ENCODE measurements at regions not wholly inside any gene's neighbourhood (a gene's known extent, or its start where the extent isn't known, plus 50 kb on each side); places are given as distances from the start of the nearest gene placed in this dataset.

- no peaks in the 10 kb centered on the region for H4K20me1 ChIP-seq (ENCODE audit: control insufficient read depth, insufficient read depth, insufficient read length)
- H3K79me1 ChIP-seq (ENCODE audit: insufficient read depth, low read depth, low read length, poor library complexity, severe bottlenecking): no peaks in the 10 kb centered on the region
- H4K91ac ChIP-seq (ENCODE audit: insufficient read length, low read depth, low read length): no peak overlapping the region
- no peaks in the 10 kb centered on the region for H3K79me2 ChIP-seq (ENCODE audit: insufficient read depth, low read length)
- H2BK12ac ChIP-seq (ENCODE audit: insufficient read length, low read depth, low read length): no peak overlapping the region
- H3K4me2 ChIP-seq (ENCODE audit: insufficient read depth, insufficient read length, low read length): no peak overlapping the region
- H3K9ac ChIP-seq (ENCODE audit: extremely low read depth, insufficient read length, low read length): no peak overlapping the region
- no peaks in the 10 kb centered on the region for H3K9me3 ChIP-seq (ENCODE audit: control insufficient read depth, low read depth, low read length)
- no peaks in the 10 kb centered on the region for H3K4me1 ChIP-seq (ENCODE audit: insufficient read depth, low read length)
- H3K23me2 ChIP-seq (ENCODE audit: insufficient read length, low read depth, low read length, poor library complexity, severe bottlenecking): no peaks in the 10 kb centered on the region
- Mint-ChIP-seq H3K9me3 (no peaks in the 10 kb centered on the region), H3K27me3 (ENCODE audit: low read depth) (no peaks in the 10 kb centered on the region), H3K27ac (no peak overlapping the region), H3K36me3 (ENCODE audit: insufficient read depth in 1 of 3, low read depth in 3 of 3) (no peaks in the 10 kb centered on the region), H3K4me3 (no peak overlapping the region), H3K4me1 (peaks cover 7 to 14% of the 10 kb centered on the region in 2 experiments)
- H3K4ac ChIP-seq (ENCODE audit: low read depth, low read length): no peak overlapping the region
- no peaks in the 10 kb centered on the region for H3K27me3 ChIP-seq (ENCODE audit: insufficient read depth, low read length)
- H4K8ac ChIP-seq (replicated peaks; ENCODE audit: insufficient read length, low read depth, low read length): no peak overlapping the region
- no peak for TF ChIP-seq CTCF (conservative IDR thresholded peaks at IDR 0.05)
- H3K27ac ChIP-seq (ENCODE audit: insufficient read length, low read depth, low read length): no peak overlapping the region
- H2AK5ac ChIP-seq (ENCODE audit: insufficient read length, low read length): no peak overlapping the region
- WGBS (ENCODE audit: extremely low coverage, insufficient read length, low lambda C conversion rate): no CpG with 5 or more reads among the region's 3 CpGs
- H2BK5ac ChIP-seq (ENCODE audit: insufficient read length, low read length): no peak overlapping the region
- H2BK20ac ChIP-seq (ENCODE audit: low read depth, low read length, poor library complexity, severe bottlenecking): no peak overlapping the region
- no peak overlapping the region for H4K5ac ChIP-seq (ENCODE audit: insufficient read length, low read depth, low read length)
- H3K23ac ChIP-seq (ENCODE audit: insufficient read length, low read depth, low read length): no peak overlapping the region
- no peak overlapping the region for H3K14ac ChIP-seq (ENCODE audit: insufficient read depth, low read length)
- no peak overlapping the region for H2BK120ac ChIP-seq (ENCODE audit: low read depth, low read length, poor library complexity, severe bottlenecking)
- H2BK15ac ChIP-seq (ENCODE audit: low read depth, low read length): no peak overlapping the region
- H3K56ac ChIP-seq (ENCODE audit: insufficient read length, low read depth, low read length): no peak overlapping the region
- no peak overlapping the region for H3K18ac ChIP-seq (ENCODE audit: insufficient read length, low read depth, low read length)
- no peak overlapping the region for H2AFZ ChIP-seq (ENCODE audit: low read length)
- H3T11ph ChIP-seq (ENCODE audit: low read length): no peak overlapping the region
- no peak for DNase-seq
Measured at GRCh38 chr21:31589820-31590219, 69.7 kb upstream of the SOD1 start.
